Left ventricle myocardium inferior (tissue), 1 donor: ENCODE measurements at regions not wholly inside any gene's neighbourhood (a gene's known extent, or its start where the extent isn't known, plus 50 kb on each side); places are given as distances from the start of the nearest gene placed in this dataset.

Source experiments
- DNase-seq: peaks from one replicate; pipeline ENCODE4 v3.0.0-alpha.2; 2020
- H3K27ac ChIP-seq: fragments of 200-600 bp; replicated peaks from 2 replicates; pipeline ENCODE4 v1.8.0; 2021
- H3K27me3 ChIP-seq: fragments of 200-600 bp; 2 replicates; pipeline ENCODE4 v1.8.0; 2021; ENCODE audit warnings: low read depth
- H3K36me3 ChIP-seq: fragments of 200-600 bp; 2 replicates; pipeline ENCODE4 v1.8.0; 2021
- H3K4me1 ChIP-seq: fragments of 200-600 bp; 2 replicates; pipeline ENCODE4 v1.8.0; 2021
- H3K4me3 ChIP-seq: fragments of 200-600 bp; 2 replicates; pipeline ENCODE4 v1.8.0; 2021; ENCODE audit warnings: mild to moderate bottlenecking, moderate library complexity
- H3K9me3 ChIP-seq: fragments of 200-600 bp; replicated peaks from 2 replicates; pipeline ENCODE4 v1.8.0; 2021
- CTCF ChIP-seq: fragments of 200-600 bp; IDR thresholded peaks from 2 replicates; pipeline ENCODE4 v1.8.0; 2021; ENCODE audit warnings: antibody characterized with exemption, mild to moderate bottlenecking, borderline replicate concordance
- intact Hi-C: fragments of 100-400 bp; cut with micrococcal nuclease; formaldehyde crosslinking; loops from one replicate; pipeline ENCODE4 v1.11.0; 2022
- donor health status: DM: no; HTN: yes; CAD: no; lungs with severe emphysema.

- no peaks in the 10 kb centered on the region for H3K36me3 ChIP-seq
- no peak for TF ChIP-seq CTCF
- H3K9me3 ChIP-seq = peaks cover 17% of the 10 kb centered on the region
- no peak overlapping the region for H3K27ac ChIP-seq
- H3K4me1 ChIP-seq = no peaks in the 10 kb centered on the region
- H3K27me3 ChIP-seq = no peaks in the 10 kb centered on the region
- intact Hi-C loops = no loop called here
- DNase-seq = no peak
- H3K4me3 ChIP-seq = no peak overlapping the region
Measured at GRCh38 chr4:144489831-144490230, 156.1 kb upstream of the HHIP start.

- intact Hi-C loops = no loop called here
Measured at GRCh38 chr4:144494280-144494679, 151.7 kb upstream of the HHIP start.

GRCh38 chr4:144495944-144496343 is 150.0 kb upstream of the HHIP start:
- H3K36me3 ChIP-seq = no peaks in the 10 kb centered on the region
- no peak overlapping the region for H3K4me3 ChIP-seq
- H3K27ac ChIP-seq = no peak overlapping the region
- H3K27me3 ChIP-seq = no peaks in the 10 kb centered on the region
- intact Hi-C loops = no loop called here
- no peak for DNase-seq
- TF ChIP-seq CTCF = no peak
- H3K9me3 ChIP-seq = peaks cover 6% of the 10 kb centered on the region
- H3K4me1 ChIP-seq = no peaks in the 10 kb centered on the region

More at GRCh38 chr4:144494280-144494679, 151.7 kb upstream of the HHIP start:
- no peak for TF ChIP-seq CTCF
- no peaks in the 10 kb centered on the region for H3K36me3 ChIP-seq
- H3K4me3 ChIP-seq = no peak overlapping the region
- no peaks in the 10 kb centered on the region for H3K27me3 ChIP-seq
- H3K9me3 ChIP-seq = no peaks in the 10 kb centered on the region
- no peaks in the 10 kb centered on the region for H3K4me1 ChIP-seq
- DNase-seq = no peak
- H3K27ac ChIP-seq = no peak overlapping the region

- no peak for TF ChIP-seq CTCF
- Histone ChIP-seq H3K27me3 (no peaks in the 10 kb centered on the region), H3K27ac (no peak overlapping the region), H3K4me3 (no peak overlapping the region), H3K9me3 (peaks cover 6% of the 10 kb centered on the region), H3K36me3 (no peaks in the 10 kb centered on the region), H3K4me1 (no peaks in the 10 kb centered on the region)
- DNase-seq = no peak
- intact Hi-C loops = no loop called here
Measured at GRCh38 chr4:144499777-144500176, 146.2 kb upstream of the HHIP start.

- no peak for DNase-seq
- H3K4me3 ChIP-seq = no peak overlapping the region
- H3K27ac ChIP-seq = no peak overlapping the region
- H3K4me1 ChIP-seq = no peaks in the 10 kb centered on the region
- peaks cover 6% of the 10 kb centered on the region for H3K9me3 ChIP-seq
- TF ChIP-seq CTCF = no peak
- intact Hi-C loops = no loop called here
- H3K36me3 ChIP-seq = no peaks in the 10 kb centered on the region
- no peaks in the 10 kb centered on the region for H3K27me3 ChIP-seq
Measured at GRCh38 chr4:144501231-144501780, 144.7 kb upstream of the HHIP start.
